Fibroblast of the conjunctiva (primary cell): ENCODE measurements at regions not wholly inside any gene's neighbourhood (a gene's known extent, or its start where the extent isn't known, plus 50 kb on each side); places are given as distances from the start of the nearest gene placed in this dataset.
A peak's percentile ranks its signal among the peaks of the same experiment; 100 is the strongest.

Experiments
- DNase-seq: peaks from one replicate; pipeline ENCODE4 v3.0.0-alpha.2; 2010; ENCODE audit warnings: low read depth

GRCh38 chr17:77602062-77602746 lies 356.3 kb upstream of the TNRC6C start:
- peak; percentile 42 for DNase-seq

- DNase-seq: no peak
Observed at GRCh38 chr17:77602883-77603640, 355.4 kb upstream of the TNRC6C start.

- no peak for DNase-seq
Observed at GRCh38 chr17:77604301-77604972, 354.1 kb upstream of the TNRC6C start.

- no peak for DNase-seq
Observed at GRCh38 chr17:77604973-77605313, 353.6 kb upstream of the TNRC6C start.

- no peak for DNase-seq
Observed at GRCh38 chr17:77606146-77606864, 352.2 kb upstream of the TNRC6C start.

DNA sequence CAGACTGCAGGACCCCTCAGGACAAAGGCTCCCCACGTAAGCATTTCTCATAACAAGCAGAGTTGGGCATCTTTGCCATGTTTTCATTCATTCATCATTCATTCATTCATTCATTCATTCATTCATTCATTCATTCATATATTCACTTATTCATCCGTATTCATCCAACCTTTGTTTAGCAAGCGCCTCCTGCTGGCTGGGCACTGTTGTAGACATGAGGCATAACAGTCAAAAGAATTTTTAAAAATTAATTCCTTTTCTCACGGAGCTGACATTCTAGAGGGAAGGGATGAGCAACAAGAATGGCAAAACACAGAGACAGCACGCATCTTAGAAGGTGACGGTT lies 351.7 kb upstream of the TNRC6C start:
- no peak for DNase-seq

GRCh38 chr17:77607606-77608005 lies 350.9 kb upstream of the TNRC6C start:
- no peak for DNase-seq

DNA sequence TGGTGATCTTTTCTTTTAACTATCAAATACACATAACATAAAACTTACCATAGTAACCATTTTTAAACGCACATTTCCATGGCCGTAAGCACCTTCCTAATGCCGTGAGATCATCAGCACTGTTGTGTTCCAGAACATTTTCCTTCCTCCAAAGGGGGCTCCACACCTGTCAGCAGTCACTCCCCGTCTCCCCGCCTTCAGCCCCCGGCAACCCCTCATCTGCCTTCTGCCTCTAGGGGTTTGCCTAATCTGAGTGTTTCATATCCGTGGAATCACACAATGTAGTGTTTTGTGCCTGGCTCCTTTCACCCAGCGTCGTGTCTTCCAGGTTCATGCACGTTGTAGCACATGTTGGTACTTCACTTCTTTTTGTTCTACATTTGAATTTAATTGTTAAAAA lies 350.1 kb upstream of the TNRC6C start:
- DNase-seq: no peak

- DNase-seq: no peak
Observed at GRCh38 chr17:77609553-77610517, 348.7 kb upstream of the TNRC6C start.

- DNase-seq: no peak
Observed at GRCh38 chr17:77610518-77610893, 348.0 kb upstream of the TNRC6C start.

- peak; percentile 48 for DNase-seq
Observed at GRCh38 chr17:77610972-77611521, 347.5 kb upstream of the TNRC6C start.

DNA sequence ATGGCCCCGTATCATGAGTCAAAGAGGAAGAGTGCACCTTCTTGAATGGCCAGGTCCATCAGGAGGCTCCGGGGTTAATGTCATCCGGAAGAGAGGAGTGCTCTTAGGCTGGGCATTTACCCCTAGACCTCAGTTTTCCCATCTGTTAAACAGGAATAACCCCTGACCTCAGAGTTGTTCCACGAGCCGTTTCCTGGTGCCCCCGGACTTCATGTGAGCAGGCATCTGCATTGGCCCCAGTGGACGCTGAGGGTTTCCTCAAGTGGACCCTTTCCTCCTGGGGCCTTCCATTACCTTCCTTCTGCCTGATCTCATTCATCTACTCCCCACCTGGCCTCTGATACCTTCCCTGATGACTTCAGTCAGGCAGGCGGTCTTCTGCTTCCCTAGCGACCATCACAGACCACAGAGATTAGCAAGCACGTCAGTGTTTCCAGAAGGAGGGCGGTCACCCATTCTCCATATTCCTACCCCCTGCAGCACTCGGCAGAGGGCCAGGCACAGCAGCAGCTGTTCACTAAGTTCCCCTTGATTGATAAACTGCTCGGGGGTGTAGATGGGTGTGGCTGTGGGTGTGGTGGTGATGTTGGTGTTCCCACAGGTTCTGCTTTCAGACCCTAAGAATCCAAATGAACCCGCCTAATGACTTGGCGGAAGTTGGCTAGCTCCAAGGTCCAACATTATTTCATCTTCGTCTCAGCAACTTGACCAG lies 346.6 kb upstream of the TNRC6C start:
- DNase-seq: no peak

DNA sequence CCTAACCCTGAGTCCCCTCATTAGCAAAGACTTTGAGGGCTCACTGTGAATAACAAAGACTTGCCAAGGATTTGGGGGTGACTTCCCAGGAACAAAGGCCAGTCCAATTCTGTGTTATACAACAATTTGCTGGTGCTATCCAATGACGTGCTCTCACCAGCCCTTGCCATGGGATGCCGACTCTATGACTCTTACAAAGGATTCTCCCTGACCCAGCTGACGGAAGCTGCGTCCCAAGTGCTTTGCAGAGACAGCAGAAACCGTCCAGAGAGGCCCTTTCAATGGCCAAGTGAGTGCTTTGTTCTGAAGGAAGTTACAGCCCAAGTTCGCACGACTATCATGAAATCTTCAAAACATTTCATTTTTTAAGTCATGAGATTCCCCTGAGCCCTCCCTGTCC lies 345.3 kb upstream of the TNRC6C start:
- DNase-seq: no peak

DNA sequence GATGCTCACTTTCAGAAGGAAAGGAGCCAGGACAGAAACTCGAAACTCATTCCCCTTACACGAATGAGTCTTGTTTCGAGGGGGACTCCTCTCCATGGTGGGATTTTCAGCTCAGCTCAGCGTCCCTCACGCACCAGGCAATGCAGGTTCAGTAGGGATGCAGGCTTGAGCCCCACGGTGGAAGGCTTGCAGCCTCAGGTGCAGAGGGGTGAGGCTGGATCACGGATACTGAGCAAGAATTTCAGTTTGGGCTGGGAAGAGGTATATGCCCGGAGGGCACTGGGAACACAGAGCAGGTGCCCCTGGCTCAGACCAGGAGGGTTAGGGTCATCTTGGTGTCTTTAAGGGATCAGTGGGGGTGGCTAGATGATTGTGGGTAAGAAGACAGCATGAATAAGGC lies 344.9 kb upstream of the TNRC6C start:
- DNase-seq: no peak

DNA sequence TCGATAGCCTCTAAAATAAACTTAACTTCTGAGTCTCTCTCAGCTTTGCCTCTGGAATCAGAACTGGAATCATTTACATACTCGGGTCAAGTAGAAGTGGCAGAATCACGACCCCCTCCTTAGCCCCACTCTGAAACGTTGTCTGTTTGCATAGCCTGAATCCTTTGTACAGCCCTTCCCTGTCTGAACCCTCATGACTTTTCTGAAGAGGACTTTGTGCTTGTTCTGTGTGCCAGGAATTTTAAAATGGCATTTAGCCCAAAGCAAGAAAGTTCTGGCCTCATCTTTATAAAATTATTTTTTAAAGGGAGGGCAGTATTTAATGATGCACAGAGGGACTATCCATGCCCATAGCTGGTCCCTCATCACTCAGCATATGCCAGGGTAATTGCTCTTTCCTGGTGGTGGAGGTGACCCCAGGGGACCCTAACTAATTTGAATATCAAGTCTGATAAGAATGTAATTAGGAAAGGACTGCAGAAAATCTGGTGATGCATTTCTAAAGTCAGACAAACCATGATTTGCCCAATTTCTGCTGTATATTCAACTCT lies 342.7 kb upstream of the TNRC6C start:
- DNase-seq: no peak

DNA sequence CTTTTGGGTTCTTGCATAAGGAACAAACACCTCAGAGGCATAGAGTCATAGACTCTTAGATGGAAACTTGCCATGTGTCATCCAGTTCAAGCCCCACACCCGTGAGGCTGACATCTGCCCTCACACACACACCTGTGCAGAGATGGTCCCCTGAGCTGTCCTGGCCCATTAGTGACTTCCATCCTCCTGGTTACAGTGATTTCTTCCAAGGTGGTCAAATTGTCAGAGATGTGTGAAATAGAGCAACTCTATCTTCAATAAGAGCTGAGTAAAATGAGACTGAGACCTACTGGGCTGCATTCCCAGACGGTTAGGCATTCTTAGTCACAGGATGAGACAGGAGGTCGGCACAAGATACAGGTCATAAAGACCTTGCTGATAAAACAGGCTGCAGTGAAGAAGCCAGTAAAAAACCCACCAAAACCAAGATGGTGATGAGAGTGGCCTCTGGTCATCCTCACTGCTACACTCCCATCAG lies 342.2 kb upstream of the TNRC6C start:
- DNase-seq: no peak

DNA sequence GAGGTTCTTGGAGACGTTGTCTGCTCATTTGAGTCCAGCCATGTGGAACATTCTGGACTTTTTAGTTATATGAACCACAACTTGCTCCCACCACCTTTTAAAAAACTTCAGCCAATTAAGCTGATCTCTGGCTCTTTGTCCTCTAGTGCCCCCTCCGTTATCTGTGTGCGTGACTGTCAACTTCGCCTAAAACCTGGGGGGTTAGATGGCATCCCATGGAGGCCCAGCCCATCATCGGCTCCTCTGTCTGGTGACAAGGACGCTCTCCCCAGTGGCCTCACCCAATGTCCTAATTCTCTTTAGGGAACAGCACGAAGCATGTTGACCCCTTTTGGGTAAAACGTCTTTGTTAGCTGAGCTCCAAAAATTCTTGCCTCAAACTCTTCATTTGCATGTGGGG lies 341.0 kb upstream of the TNRC6C start:
- DNase-seq: no peak

GRCh38 chr17:77618173-77618572 lies 340.3 kb upstream of the TNRC6C start:
- no peak for DNase-seq

GRCh38 chr17:77618731-77619130 lies 339.8 kb upstream of the TNRC6C start:
- DNase-seq: no peak

DNA sequence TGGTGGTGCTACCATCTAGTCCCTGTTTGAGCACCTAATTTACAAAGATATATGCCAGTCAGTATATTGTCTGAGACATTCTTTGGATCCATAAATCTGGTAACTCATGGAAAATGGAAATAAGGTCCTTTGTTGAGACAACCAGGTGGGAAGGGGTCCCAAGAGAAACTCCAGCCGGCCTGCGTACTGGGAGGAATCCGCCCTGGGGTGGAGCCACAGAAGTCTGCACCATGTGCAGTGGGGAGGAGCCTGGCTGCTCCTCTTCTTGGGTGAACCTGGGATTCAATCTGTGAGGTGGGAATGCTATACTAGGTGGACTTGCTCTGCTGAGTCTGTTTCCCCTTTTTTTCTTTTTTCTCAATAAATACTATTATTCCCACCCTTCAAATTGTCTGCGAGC lies 339.2 kb upstream of the TNRC6C start:
- no peak for DNase-seq
